ENCODE measurements at regions not wholly inside any gene's neighbourhood (a gene's known extent, or its start where the extent isn't known, plus 50 kb on each side); places are given as distances from the start of the nearest gene placed in this dataset.
"Not testable (repeated sequence)": the region's sequence is repeated elsewhere in the genome, so short reads cannot be mapped to it uniquely, and the experiment has no call there.

GRCh38 chr10:57102236-57102635, 741.2 kb upstream of the ZWINT start:
- DNase-seq: no peak

- no peak for DNase-seq
Measured at GRCh38 chr10:57098146-57098545, 737.1 kb upstream of the ZWINT start.

GRCh38 chr10:57096044-57096443, 735.0 kb upstream of the ZWINT start:
- DNase-seq: no peak

DNA sequence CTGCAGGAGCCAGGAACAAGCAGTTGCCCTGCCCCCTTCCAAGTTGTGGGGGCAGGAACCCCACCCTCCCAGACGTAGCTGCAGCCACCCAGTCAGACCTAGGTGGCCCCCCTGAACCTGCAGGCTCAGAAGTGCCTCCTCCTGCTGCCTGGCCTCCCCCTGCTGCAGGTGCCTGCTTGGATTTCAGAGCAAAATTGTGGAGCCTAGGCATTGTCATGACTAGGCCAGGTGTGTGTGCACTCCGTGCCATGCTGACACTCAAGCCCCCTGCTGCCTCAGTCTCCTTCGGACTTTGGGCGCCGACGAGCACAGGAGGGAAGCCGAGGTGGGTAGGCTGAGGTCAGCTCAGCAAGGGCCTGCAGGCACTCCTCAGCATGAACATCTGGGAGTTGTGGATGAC, 733.9 kb upstream of the ZWINT start:
- DNase-seq: no peak

- no peak for DNase-seq
Measured at GRCh38 chr10:57094083-57094482, 733.0 kb upstream of the ZWINT start.

DNA sequence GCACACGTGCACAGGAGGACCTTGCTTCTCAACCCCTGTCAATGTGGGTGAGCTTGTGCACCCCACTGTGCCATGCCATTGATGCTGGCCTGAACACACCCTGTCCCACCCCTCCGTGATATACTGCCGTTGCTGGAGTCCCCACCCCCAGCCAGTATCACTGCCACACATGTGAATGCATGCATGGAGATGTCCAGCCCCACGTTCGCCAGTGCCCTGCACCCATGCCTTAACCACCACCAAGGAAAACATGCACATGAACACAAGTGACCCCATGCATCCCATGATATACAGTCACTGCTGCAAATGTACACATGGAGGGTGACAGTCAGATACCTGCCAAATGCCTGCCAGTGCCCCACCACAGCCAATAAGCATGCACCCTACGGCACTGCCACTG, 692.5 kb upstream of the ZWINT start:
- no peak for DNase-seq

DNA sequence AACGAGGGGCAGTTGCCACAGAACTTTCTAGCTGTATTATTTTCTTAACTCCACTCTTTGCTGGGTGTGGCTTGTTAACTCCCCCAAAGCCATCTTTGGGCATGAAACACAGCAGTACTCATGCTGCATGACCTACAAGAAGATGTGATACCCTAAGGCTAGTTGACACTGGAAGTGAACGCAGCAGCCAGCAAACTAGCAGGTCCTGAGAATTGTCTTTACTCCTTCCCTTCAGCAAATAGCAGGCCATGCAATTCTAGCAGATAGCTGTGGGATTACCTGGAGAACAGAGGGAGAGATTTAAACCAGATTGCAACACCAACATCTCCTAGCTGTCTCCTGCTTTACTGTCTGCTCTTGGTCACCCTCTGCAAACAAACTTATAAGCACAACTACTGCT, 688.0 kb upstream of the ZWINT start:
- no peak for DNase-seq

- DNase-seq: no peak
Measured at GRCh38 chr10:57038531-57038930, 677.5 kb upstream of the ZWINT start.

DNA sequence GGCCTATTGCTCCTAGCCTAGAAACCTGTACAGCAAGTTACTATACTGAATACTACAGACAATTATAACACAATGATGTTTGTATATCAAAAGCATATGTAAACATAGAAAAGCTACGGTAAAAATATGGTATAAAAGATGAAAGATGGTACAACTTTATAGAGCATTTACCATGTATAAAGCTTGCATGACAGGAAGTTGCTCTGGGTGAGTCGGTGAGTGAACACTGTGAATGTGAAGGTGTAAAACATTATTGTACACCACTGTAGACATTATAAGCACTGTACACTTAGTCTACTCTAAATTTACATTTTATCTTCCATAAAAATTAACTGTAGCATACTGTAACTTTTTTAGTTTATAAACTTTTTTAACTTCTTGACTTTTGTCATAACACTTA, 674.3 kb upstream of the ZWINT start:
- DNase-seq: no peak

GRCh38 chr10:57032301-57032700, 671.2 kb upstream of the ZWINT start:
- not testable (repeated sequence) for DNase-seq

- no peak for DNase-seq
Measured at GRCh38 chr10:57031346-57031745, 670.3 kb upstream of the ZWINT start.

GRCh38 chr10:57026307-57026706, 665.2 kb upstream of the ZWINT start:
- no peak for DNase-seq

- no peak for DNase-seq
Measured at GRCh38 chr10:57023626-57024025, 662.6 kb upstream of the ZWINT start.

GRCh38 chr10:57018452-57018851, 657.4 kb upstream of the ZWINT start:
- peak; percentile 40 for DNase-seq

DNA sequence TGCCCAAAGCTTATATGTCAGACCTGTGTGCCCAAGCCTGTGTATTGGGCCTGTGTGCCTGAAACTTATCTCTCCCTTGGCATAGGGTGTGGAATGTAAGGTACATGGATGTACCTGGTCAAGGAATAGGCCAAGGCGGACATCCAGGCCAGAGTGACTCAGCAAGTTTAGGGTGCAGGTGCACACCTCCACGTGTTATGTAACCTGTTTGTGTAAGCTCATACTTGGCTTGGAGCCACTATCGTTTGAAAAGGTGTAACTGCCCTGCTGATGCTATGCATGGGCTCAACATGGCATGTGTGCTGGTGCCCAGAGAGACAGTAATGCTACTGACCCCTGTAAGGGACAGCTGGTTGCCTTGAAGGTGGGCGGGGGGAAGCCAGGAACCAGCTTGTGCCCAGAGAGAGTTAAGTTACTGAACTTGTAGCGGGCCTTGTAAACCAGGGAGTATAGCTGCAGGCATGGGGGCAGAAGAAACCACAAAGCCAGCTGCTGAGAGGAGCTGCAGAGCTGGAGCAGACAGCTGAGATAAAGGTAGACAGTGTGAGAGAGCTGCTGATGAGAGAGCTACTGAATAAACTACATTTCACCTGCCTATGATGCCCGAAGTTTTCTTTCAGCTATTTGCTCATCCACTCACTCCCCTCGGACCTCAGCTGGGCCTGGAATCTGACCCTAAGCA, 656.4 kb upstream of the ZWINT start:
- DNase-seq: no peak

DNA sequence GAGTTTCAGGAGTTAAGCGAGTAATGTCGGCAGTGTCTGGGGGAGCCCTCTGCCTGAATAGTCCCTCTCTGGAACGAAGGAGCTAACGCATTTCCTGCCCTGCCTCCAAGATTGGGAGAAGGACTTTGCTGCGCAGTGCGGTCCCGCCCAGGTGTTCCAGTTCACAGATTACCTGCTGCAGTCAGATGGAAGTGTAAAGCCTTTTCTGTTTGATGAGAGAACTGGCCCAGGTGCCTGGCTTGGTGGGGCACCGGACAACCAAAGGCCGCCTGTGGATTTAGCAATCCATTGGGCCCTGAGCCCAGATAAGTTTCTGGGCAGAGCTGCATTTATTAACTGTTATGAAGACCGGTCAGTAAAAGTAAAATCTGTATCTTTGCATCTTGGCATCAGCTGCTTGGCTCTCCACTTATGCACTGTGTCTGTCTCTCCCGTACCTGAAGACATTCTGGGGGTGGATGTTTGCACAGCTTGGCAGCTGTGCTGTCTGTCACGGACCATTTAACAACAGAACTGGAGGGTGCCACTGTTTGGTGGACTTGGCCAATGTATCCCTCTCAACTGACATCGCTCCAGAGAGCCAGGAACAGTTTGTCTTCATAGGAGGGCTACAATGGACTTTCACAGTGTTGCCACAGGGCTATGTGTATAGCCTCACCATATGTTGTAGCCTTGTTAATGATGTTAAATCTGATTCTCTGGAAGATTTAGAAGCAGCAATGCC, 654.7 kb upstream of the ZWINT start:
- DNase-seq: no peak

GRCh38 chr10:57015187-57015586, 654.1 kb upstream of the ZWINT start:
- DNase-seq: no peak

DNA sequence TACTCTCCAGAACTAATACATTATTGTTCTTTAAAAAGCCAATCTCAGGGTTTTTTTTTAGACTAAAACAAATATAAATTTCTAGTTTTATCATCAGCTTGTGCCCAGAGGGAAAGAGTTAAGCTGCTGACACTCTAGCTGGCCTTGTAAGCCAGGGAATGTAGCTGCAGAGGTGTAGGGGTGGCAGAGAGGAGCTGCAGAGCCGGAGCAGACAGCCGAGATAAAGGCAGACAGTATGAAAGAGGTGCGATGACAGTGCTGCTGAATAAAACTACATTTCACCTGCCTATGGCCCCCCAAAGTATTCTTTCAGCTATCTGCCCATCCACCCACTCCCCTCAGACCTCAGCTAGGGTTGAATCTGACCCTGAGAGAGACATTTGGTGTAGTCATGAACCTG, 653.7 kb upstream of the ZWINT start:
- DNase-seq: no peak

GRCh38 chr10:57008189-57008588, 647.1 kb upstream of the ZWINT start:
- DNase-seq: no peak

DNA sequence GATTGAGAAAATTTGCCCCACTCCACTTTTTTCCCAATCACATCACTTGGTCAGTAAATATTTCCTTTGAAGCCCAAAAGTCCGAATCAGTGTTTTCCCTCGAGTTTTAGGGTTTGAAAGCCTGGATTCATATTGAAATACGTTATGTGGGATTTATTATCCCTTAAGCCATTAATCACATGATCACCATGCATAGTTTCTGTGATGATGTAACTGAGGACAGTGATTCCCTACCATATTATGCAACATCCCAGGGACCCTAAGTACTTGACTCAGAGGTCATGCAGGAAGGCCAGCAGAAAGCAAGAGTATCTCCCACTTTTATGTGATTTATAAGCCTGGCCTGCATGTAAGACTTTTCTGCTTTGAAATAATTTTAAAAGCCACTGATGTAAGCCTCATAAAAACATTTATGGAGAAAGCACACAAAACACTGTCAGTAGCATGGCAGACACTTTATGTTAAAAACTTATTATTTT, 630.6 kb upstream of the ZWINT start:
- no peak for DNase-seq

DNA sequence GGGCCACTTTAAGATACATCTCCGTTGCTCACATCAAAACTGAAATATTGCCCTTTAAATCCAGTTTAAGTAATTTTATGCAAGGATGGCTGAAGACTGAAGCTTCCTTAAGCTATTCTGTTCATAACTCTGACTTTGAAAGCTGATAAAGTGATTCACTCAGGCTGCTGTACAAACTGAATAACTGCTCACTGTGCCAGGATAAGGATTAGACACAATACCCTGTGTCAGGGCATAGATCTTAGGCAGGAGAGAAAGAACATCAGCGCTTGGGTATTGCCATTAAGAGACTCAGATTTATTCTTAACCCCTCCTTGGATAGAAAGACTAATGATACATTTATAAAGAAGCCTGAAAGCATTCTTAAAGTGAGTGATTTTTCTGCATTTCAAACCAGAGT, 614.5 kb upstream of the ZWINT start:
- no peak for DNase-seq

DNA sequence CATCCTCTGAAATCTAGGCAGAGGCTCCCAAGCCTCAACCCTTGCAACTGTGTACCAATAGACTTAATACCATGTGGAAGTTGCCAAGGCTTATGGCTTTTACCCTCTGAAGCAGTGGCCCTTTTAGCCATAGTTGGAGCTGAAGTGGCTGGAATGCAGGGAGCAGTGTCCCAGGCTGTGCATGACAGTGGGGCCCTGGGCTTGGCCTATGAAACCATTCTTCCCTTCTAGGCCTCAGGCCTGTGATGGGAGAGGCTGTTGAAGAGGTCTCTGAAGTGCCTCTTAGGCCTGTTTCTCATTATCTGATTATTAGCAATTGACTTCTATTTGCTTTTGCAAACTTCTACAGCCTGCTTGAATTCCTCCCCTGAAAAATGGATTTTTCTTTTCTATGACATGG, 612.7 kb upstream of the ZWINT start:
- DNase-seq: no peak

DNA sequence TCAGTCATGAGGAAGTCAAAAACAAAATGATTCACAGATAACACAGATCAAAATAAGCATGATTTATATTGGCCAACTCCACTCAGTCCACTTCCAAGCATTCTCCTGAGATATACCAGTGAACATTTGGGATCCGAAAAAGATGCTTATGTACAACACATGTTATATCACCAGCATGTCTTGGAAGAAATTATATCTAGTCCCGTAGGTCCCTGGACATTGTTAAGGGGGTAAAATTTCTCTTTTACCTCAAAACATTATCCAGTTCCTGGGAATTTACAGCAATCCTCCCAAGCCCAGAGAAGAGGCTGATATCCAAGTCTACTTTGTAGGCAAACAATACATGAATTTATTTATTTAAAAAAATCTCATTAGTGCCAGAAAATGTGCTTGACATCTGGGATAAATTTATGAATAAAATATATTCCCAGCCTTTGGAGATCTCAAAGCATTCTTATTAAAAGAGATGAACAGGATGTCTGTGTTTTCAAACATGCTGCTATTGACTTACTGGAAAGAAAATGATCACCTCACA, 582.2 kb upstream of the ZWINT start:
- no peak for DNase-seq

GRCh38 chr10:56934515-56934914, 573.5 kb upstream of the ZWINT start:
- DNase-seq: no peak

GRCh38 chr10:56928714-56929113, 567.7 kb upstream of the ZWINT start:
- no peak for DNase-seq
